ENCODE measurements at regions not wholly inside any gene's neighbourhood (a gene's known extent, or its start where the extent isn't known, plus 50 kb on each side); places are given as distances from the start of the nearest gene placed in this dataset.

GRCh38 chr1:72648465-72648864 is 366.1 kb upstream of the NEGR1 start:
- Histone ChIP-seq H3K79me2 (ENCODE audit: low read length) (no peaks in the 10 kb centered on the region), H3K9me2 (replicated peaks; ENCODE audit: insufficient read depth, low read length) (no peaks in the 10 kb centered on the region), H3K9ac (ENCODE audit: low read length) (no peak overlapping the region), H3K27ac (ENCODE audit: low read length) (no peak overlapping the region), H3F3A (ENCODE audit: insufficient read depth, low read length) (no peaks in the 10 kb centered on the region), H2AFZ (ENCODE audit: low read length) (no peak overlapping the region), H3K9me3 (replicated peaks; ENCODE audit: insufficient read depth, low read length) (no peaks in the 10 kb centered on the region), H3K36me3 (replicated peaks; ENCODE audit: insufficient read depth, low read length) (no peaks in the 10 kb centered on the region), H3K4me1 (ENCODE audit: low read length) (no peaks in the 10 kb centered on the region), H4K20me1 (ENCODE audit: insufficient read depth, low read length) (no peaks in the 10 kb centered on the region), H3K4me3 (ENCODE audit: low read length) (no peak overlapping the region), H3K27me3 (replicated peaks; ENCODE audit: insufficient read depth, low read length) (no peaks in the 10 kb centered on the region), H3K4me2 (ENCODE audit: low read depth, low read length) (no peak overlapping the region)
- TF ChIP-seq EZH2phosphoT487 (IDR thresholded peaks at IDR 0.05; ENCODE audit: low read length) (no peak), EZH2 (optimal IDR thresholded peaks at IDR 0.05; ENCODE audit: low read depth, low read length) (no peak)
- TF ChIP-seq, protein P1, sequence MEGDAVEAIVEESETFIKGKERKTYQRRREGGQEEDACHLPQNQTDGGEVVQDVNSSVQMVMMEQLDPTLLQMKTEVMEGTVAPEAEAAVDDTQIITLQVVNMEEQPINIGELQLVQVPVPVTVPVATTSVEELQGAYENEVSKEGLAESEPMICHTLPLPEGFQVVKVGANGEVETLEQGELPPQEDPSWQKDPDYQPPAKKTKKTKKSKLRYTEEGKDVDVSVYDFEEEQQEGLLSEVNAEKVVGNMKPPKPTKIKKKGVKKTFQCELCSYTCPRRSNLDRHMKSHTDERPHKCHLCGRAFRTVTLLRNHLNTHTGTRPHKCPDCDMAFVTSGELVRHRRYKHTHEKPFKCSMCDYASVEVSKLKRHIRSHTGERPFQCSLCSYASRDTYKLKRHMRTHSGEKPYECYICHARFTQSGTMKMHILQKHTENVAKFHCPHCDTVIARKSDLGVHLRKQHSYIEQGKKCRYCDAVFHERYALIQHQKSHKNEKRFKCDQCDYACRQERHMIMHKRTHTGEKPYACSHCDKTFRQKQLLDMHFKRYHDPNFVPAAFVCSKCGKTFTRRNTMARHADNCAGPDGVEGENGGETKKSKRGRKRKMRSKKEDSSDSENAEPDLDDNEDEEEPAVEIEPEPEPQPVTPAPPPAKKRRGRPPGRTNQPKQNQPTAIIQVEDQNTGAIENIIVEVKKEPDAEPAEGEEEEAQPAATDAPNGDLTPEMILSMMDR (IDR thresholded peaks at IDR 0.05; ENCODE audit: low read length) = no peak
- DNase-seq = no peak

GRCh38 chr1:72643142-72643541 is 360.8 kb upstream of the NEGR1 start:
- TF ChIP-seq, protein P1 (IDR thresholded peaks at IDR 0.05; ENCODE audit: low read length) = no peak
- TF ChIP-seq EZH2 (optimal IDR thresholded peaks at IDR 0.05; ENCODE audit: low read depth, low read length) (no peak), EZH2phosphoT487 (IDR thresholded peaks at IDR 0.05; ENCODE audit: low read length) (no peak)
- DNase-seq = no peak
- no peaks in the 10 kb centered on the region for H3K4me1 ChIP-seq (ENCODE audit: low read length)
- H3K9ac ChIP-seq (ENCODE audit: low read length) = no peak overlapping the region
- H3F3A ChIP-seq (ENCODE audit: insufficient read depth, low read length) = no peaks in the 10 kb centered on the region
- H3K9me2 ChIP-seq (replicated peaks; ENCODE audit: insufficient read depth, low read length) = no peaks in the 10 kb centered on the region
- no peak overlapping the region for H2AFZ ChIP-seq (ENCODE audit: low read length)
- no peak overlapping the region for H3K4me3 ChIP-seq (ENCODE audit: low read length)
- no peaks in the 10 kb centered on the region for H3K27me3 ChIP-seq (replicated peaks; ENCODE audit: insufficient read depth, low read length)
- no peaks in the 10 kb centered on the region for H3K9me3 ChIP-seq (replicated peaks; ENCODE audit: insufficient read depth, low read length)
- H3K27ac ChIP-seq (ENCODE audit: low read length) = no peak overlapping the region
- no peaks in the 10 kb centered on the region for H3K79me2 ChIP-seq (ENCODE audit: low read length)
- H3K36me3 ChIP-seq (replicated peaks; ENCODE audit: insufficient read depth, low read length) = no peaks in the 10 kb centered on the region
- H3K4me2 ChIP-seq (ENCODE audit: low read depth, low read length) = no peak overlapping the region
- H4K20me1 ChIP-seq (ENCODE audit: insufficient read depth, low read length) = no peaks in the 10 kb centered on the region

DNA sequence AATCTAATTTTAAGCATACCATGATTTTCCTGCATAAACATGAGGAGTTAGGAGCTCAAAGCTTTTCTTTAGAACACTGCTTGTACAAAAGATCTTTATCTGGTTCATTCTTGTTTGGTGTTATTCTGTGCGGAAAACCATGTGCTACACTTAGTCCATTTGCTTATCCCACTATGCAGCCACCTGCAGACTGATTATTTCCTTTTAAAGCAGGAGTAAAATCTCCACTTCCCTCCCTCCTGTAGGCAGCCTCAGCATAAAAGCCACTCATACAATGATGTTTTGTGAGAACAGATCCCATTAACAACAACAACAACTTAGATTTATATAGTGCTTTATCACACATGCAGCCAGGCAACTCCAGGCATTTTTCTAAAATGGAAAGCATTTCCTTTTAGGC is 355.3 kb upstream of the NEGR1 start:
- Histone ChIP-seq H3K79me2 (ENCODE audit: low read length) (no peaks in the 10 kb centered on the region), H3K9me2 (replicated peaks; ENCODE audit: insufficient read depth, low read length) (no peaks in the 10 kb centered on the region), H4K20me1 (ENCODE audit: insufficient read depth, low read length) (no peaks in the 10 kb centered on the region), H3K9ac (ENCODE audit: low read length) (no peak overlapping the region), H3K36me3 (replicated peaks; ENCODE audit: insufficient read depth, low read length) (no peaks in the 10 kb centered on the region), H3K4me3 (ENCODE audit: low read length) (no peak overlapping the region), H3K27me3 (replicated peaks; ENCODE audit: insufficient read depth, low read length) (no peaks in the 10 kb centered on the region), H3K4me2 (ENCODE audit: low read depth, low read length) (no peak overlapping the region), H3K27ac (ENCODE audit: low read length) (no peak overlapping the region), H3F3A (ENCODE audit: insufficient read depth, low read length) (no peaks in the 10 kb centered on the region), H3K4me1 (ENCODE audit: low read length) (no peaks in the 10 kb centered on the region), H3K9me3 (replicated peaks; ENCODE audit: insufficient read depth, low read length) (no peaks in the 10 kb centered on the region), H2AFZ (ENCODE audit: low read length) (no peak overlapping the region)
- TF ChIP-seq, protein P1 (IDR thresholded peaks at IDR 0.05; ENCODE audit: low read length) = no peak
- TF ChIP-seq EZH2 (optimal IDR thresholded peaks at IDR 0.05; ENCODE audit: low read depth, low read length) (no peak), EZH2phosphoT487 (IDR thresholded peaks at IDR 0.05; ENCODE audit: low read length) (no peak)
- DNase-seq = no peak
